ENCODE measurements at regions not wholly inside any gene's neighbourhood (a gene's known extent, or its start where the extent isn't known, plus 50 kb on each side); places are given as distances from the start of the nearest gene placed in this dataset.

- Mint-ChIP-seq H3K36me3 (ENCODE audit: unreplicated experiment) (no peaks in the 10 kb centered on the region), H3K9me3 (ENCODE audit: unreplicated experiment) (peaks cover 39% of the 10 kb centered on the region), H3K27ac (ENCODE audit: unreplicated experiment) (no peak overlapping the region), H3K4me1 (ENCODE audit: unreplicated experiment) (no peaks in the 10 kb centered on the region), H3K27me3 (ENCODE audit: unreplicated experiment) (no peaks in the 10 kb centered on the region), H3K4me3 (ENCODE audit: unreplicated experiment) (no peak overlapping the region)
- DNase-seq (ENCODE audit: extremely low spot score, unreplicated experiment) = peak; percentile 38
- no peak for TF ChIP-seq CTCF (IDR thresholded peaks at IDR 0.05)
These were observed 161.8 kb upstream of the IRX2 start for GRCh38 chr5:2913281-2913680.

- no peaks in the 10 kb centered on the region for H3K36me3 Mint-ChIP-seq (ENCODE audit: unreplicated experiment)
- peak; percentile 80 for DNase-seq (ENCODE audit: extremely low spot score, unreplicated experiment)
- peaks cover 34% of the 10 kb centered on the region for H3K9me3 Mint-ChIP-seq (ENCODE audit: unreplicated experiment)
- no peak for TF ChIP-seq CTCF (IDR thresholded peaks at IDR 0.05)
- H3K27ac Mint-ChIP-seq (ENCODE audit: unreplicated experiment) = no peak overlapping the region
- no peaks in the 10 kb centered on the region for H3K27me3 Mint-ChIP-seq (ENCODE audit: unreplicated experiment)
- H3K4me1 Mint-ChIP-seq (ENCODE audit: unreplicated experiment) = no peaks in the 10 kb centered on the region
- H3K4me3 Mint-ChIP-seq (ENCODE audit: unreplicated experiment) = no peak overlapping the region
These were observed 161.3 kb upstream of the IRX2 start for GRCh38 chr5:2912741-2913140.

GRCh38 chr5:2910401-2911175 lies 159.1 kb upstream of the IRX2 start:
- TF ChIP-seq CTCF (IDR thresholded peaks at IDR 0.05) = no peak
- Mint-ChIP-seq H3K4me3 (ENCODE audit: unreplicated experiment) (no peak overlapping the region), H3K27me3 (ENCODE audit: unreplicated experiment) (no peaks in the 10 kb centered on the region), H3K27ac (ENCODE audit: unreplicated experiment) (no peak overlapping the region), H3K36me3 (ENCODE audit: unreplicated experiment) (no peaks in the 10 kb centered on the region), H3K9me3 (ENCODE audit: unreplicated experiment) (peaks cover 24% of the 10 kb centered on the region), H3K4me1 (ENCODE audit: unreplicated experiment) (no peaks in the 10 kb centered on the region)
- peak; percentile 73 for DNase-seq (ENCODE audit: extremely low spot score, unreplicated experiment)

GRCh38 chr5:2909035-2909434 lies 157.6 kb upstream of the IRX2 start:
- no peaks in the 10 kb centered on the region for H3K36me3 Mint-ChIP-seq (ENCODE audit: unreplicated experiment)
- H3K4me1 Mint-ChIP-seq (ENCODE audit: unreplicated experiment) = no peaks in the 10 kb centered on the region
- no peak overlapping the region for H3K4me3 Mint-ChIP-seq (ENCODE audit: unreplicated experiment)
- no peak overlapping the region for H3K27ac Mint-ChIP-seq (ENCODE audit: unreplicated experiment)
- DNase-seq (ENCODE audit: extremely low spot score, unreplicated experiment) = peak; percentile 65
- H3K9me3 Mint-ChIP-seq (ENCODE audit: unreplicated experiment) = peaks cover 17% of the 10 kb centered on the region
- no peak for TF ChIP-seq CTCF (IDR thresholded peaks at IDR 0.05)
- H3K27me3 Mint-ChIP-seq (ENCODE audit: unreplicated experiment) = no peaks in the 10 kb centered on the region

GRCh38 chr5:2908086-2908485 lies 156.6 kb upstream of the IRX2 start:
- TF ChIP-seq CTCF (IDR thresholded peaks at IDR 0.05) = no peak
- no peaks in the 10 kb centered on the region for H3K4me1 Mint-ChIP-seq (ENCODE audit: unreplicated experiment)
- peaks cover 16% of the 10 kb centered on the region for H3K9me3 Mint-ChIP-seq (ENCODE audit: unreplicated experiment)
- H3K27me3 Mint-ChIP-seq (ENCODE audit: unreplicated experiment) = no peaks in the 10 kb centered on the region
- no peak overlapping the region for H3K4me3 Mint-ChIP-seq (ENCODE audit: unreplicated experiment)
- no peak overlapping the region for H3K27ac Mint-ChIP-seq (ENCODE audit: unreplicated experiment)
- H3K36me3 Mint-ChIP-seq (ENCODE audit: unreplicated experiment) = no peaks in the 10 kb centered on the region
- peak; percentile 75 for DNase-seq (ENCODE audit: extremely low spot score, unreplicated experiment)
